ENCODE measurements at regions not wholly inside any gene's neighbourhood (a gene's known extent, or its start where the extent isn't known, plus 50 kb on each side); places are given as distances from the start of the nearest gene placed in this dataset.
A peak's percentile ranks its signal among the peaks of the same experiment; 100 is the strongest.

DNA sequence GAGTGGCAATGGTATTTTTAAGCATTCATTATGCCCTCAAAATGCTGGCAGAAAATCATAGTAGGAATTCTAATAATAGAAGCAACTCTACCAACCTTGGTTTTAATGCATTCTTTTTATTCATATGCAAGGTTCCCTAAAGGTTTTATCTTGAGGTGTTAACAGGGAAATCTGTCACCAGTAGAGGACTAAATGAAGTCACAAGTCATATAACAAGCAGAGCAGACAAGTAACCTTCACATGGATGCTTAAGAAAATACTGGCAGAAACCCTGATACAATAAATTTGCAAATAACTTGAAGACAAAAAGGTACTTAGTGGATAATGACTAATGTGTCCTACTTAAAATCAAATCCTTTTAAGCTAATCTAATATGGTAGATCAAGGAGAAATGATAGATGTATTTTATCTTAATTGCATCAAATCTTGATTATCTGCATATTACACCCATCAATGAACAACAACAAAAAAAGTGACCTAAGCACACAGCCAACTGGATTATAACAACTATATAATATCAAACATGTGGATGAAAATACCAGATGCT is 73.3 kb downstream of the RFC3 start:
- DNase-seq (ENCODE audit: low spot score): no peak

DNA sequence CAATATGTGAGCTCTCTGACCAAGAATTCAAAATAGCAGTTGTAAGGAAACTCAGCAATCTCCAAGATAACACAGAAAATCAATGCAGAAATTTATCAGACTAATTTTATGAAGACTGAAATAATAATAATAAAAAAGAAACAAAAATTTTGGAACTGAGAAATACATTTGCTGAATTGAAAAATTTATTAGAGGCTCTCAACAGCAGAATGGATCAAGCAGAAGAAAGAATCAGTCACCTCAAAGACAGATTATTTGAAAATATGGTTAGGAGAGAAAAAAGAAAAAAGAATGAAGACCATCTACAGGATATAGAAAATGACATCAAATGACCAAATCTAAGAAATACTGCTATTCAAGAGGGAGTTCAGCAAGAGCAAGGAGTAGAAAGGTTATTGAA is 75.6 kb downstream of the RFC3 start:
- DNase-seq (ENCODE audit: low spot score): no peak

DNA sequence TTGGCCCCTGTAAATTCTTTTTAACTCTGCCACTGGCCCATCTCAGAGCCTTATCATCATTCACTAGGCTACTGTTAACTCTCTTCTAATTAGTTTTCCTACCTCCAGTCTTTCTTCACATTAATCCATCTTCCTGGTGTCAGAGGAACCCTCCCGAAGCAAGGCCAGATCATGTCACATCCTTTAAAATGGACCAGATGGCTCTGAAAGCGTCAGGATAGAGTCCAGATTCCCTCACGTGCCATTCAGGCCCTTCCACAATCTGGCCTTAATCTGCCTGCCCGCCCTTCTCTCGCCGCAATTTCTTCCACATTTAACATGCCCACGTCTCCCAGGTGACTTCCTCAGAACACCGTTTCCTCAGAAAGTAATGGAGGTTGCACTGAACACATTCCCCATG is 86.5 kb downstream of the RFC3 start:
- no peak for DNase-seq (ENCODE audit: low spot score)

DNA sequence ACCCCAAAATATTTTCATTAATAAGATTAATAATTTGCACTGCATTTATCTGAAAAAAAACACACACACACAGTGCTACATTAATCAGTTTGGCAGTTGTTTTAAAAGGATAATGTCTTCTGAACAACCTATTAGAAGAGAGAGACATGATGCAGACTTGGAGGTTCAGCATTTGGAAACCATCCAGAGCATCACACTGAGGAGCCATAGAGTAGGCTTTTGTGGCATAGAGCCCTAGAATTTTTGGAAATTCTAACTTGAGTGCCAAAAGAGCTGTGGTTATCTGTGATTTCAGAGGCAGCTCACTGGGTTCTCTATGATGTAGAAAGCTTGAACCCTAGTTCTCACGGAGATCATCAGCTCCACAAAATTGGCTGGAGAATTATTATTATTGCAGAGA is 90.2 kb downstream of the RFC3 start:
- DNase-seq (ENCODE audit: low spot score): no peak

DNA sequence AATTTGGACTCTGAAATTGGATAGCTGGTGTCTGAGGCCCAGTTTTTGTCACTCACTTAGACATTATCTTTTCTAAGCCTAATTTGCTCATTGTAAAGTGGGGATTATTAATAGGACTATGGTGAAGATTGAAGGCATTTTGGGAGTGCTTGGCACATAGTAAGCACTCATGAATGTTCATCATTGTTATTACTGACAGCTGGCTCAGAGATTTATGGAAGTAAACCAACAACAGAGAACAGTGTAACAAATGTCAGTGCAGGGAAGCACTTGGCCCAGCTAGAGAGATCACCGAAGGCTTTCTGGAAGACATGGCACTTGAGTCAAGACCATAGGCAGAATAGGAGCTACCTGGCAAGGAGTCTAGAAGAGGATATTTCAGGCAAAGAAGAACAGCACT is 92.3 kb downstream of the RFC3 start:
- DNase-seq (ENCODE audit: low spot score): no peak

DNA sequence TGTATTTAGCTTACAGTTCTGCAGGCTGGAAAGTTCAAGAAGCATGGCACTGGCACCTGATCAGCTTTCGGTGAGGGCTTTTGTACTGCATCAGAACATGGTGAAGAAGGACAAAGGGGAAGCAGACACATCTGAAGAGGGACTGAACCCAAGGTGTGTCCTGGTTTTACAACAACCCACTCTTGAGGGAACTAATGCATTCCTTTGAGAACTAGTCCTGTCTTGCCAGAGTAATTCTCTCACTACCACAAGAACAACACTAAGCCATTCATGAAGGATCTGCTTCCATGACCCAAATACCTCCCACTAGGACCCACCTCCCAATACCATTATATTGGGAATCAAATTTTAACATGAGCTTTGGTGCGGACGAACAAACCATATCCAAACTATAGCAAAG is 93.6 kb downstream of the RFC3 start:
- DNase-seq (ENCODE audit: low spot score): no peak

DNA sequence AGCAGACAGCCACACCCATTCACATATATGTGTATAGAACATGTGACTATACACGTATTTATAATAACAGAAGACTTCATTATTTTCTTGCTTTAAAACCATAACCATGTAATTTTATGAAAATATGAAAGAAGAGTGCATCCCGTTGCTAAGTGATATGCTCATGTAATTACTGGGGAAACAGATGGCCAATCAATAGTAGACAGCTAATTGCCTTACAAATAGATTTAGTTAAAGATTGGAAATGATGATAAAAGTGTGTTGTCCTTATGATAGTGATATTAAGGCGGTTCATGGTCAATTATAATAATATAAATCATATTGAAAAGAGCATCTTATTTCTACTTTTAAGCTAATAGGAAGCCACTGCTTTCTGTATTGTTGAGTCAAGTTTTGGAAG is 95.9 kb downstream of the RFC3 start:
- DNase-seq (ENCODE audit: low spot score): no peak

DNA sequence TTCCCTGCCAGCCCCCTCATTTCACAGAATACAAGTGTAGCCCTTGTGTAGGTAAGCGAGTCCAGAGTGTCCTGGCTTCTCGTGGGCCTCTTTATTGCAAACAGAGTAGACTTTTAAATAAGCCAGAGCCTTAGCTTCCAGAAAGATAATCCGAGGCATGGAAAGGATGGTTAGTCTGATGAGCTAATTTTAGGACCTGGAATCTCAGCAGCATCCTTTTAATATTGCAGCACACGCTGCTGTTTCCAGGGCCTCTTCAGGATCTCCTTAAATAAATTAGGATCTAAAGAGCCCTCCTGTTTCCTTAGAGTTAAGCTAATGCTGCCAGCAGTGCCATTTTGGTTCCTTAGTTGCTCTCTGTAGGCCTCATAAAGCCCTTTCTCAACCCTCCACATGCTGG is 99.2 kb downstream of the RFC3 start:
- no peak for DNase-seq (ENCODE audit: low spot score)

DNA sequence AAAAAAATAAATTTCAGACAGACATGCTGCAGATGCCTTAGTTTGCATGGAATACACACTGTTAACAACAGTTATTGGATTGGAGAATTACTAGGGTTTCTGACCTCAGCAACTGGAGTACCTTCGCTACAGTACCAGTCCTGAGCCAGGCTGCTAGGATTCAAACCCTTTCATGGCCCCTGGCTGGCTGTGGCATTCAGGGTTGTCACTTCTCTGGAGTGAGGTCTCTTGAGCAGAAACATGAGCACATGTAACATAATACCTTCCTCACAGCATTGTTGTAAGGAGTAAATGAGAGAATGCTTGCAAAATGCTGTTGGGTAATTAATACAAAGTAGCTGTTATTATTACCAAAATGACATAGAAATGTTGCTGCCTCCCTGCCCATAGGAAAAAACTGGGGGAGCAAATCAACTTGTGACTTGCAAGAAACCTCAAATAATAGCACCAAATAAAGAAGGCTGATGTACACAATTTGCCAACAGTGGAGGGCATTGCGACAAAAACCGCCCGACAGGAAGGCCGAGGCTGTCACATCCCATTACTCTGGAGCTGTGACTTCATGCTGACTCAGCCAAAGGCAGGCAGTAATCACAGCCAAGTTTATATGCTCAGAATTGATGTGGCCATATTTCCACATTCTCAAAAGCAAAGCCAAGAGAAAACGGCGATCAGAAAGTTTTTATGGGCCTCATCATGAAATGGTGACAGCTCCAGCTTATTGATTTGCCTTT is 100.4 kb downstream of the RFC3 start:
- DNase-seq (ENCODE audit: low spot score): peak; percentile 76

DNA sequence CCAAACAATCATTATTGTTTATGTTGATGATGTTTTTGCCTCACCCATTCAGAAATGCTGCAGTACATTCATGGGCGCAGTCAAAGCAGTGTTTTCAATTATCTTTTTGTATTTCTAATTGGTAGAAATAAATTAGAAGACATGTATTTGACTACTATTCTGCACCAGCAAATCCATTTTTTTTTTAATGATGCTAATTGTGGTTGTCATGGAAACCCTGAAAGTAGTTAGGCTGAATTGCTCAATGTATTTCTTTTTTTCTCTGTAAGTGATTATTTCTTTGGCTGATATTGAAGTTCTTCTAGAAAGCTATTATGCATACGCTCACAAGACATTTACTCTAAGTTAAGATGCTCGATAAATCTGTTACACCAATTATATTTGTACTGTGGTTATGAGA is 101.2 kb downstream of the RFC3 start:
- DNase-seq (ENCODE audit: low spot score): no peak

DNA sequence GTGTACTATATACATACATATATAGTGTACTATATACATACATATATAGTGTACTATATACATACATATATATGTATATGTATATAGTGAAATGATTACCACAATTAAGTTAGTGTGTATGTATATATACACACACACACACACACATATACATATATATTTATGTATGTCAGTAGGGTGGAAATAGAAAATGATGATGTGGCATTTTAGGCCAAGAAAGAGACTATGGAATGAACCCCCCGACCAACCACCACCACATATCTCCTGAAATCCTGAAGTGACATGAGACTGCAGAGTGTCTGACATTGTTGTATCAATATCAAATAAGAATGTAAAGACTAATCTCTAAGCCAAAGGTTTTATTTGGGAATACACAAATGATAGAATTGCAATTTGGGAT is 107.6 kb downstream of the RFC3 start:
- DNase-seq (ENCODE audit: low spot score): no peak

DNA sequence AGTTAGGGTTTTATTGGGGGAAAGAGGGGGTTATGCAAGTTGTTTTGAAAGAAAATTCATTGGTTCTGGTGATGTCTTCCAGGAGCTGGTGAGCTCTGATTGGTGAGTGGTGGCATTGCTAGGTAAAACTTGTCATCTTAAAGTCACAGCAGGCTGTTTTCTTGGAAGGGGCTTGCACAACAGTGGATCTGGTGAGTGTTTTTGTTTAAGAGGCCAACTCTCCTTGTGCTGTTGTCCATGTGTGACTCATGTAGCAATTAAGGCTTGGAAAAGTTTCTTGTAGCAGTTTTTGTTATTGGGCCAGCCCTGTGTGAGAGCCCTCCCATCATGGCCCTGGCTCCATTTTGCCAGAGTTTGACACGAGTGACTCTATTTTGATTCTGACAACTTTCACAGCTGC is 109.4 kb downstream of the RFC3 start:
- no peak for DNase-seq (ENCODE audit: low spot score)

DNA sequence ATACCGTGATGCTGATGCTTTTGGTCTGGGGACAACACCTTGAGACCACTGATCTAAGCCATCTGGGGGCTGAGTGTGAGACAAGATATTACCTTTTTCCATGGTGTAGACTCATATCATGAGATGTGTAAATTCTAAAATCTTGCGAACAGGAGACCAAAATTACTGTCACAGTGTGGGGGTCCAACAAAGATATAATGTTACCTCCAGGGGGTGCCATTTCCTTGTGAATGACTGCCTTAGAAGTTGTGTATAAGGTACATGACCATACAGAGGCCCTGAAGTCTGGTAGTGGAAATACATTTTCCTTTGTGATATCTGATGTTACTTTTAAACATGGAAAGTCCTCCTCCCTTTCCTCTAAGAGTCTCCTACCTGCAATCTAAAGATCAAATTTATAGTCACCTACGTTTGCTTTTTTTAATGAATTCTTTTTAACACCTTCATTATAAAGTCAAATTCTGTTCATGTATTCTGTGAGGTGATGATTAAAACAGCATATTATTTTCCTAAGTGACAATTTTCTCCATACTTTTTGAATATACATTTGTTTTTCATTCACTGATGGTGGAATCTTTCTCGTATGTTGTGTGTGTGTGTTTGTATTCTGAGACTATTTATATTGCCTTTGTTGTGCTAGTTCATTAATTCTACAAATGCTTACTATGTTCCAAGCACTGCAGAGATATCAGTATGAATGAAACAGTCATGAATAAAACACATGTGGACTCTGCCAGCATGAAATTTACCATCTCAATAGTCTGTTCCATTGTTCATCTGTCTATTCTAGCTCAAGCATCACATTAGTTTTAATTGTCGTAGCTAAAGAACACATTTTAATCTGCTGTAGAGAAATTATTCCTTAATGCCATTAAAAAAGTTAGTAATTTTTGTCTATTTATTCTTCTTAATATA is 113.7 kb downstream of the RFC3 start:
- peak; percentile 35 for DNase-seq (ENCODE audit: low spot score)

DNA sequence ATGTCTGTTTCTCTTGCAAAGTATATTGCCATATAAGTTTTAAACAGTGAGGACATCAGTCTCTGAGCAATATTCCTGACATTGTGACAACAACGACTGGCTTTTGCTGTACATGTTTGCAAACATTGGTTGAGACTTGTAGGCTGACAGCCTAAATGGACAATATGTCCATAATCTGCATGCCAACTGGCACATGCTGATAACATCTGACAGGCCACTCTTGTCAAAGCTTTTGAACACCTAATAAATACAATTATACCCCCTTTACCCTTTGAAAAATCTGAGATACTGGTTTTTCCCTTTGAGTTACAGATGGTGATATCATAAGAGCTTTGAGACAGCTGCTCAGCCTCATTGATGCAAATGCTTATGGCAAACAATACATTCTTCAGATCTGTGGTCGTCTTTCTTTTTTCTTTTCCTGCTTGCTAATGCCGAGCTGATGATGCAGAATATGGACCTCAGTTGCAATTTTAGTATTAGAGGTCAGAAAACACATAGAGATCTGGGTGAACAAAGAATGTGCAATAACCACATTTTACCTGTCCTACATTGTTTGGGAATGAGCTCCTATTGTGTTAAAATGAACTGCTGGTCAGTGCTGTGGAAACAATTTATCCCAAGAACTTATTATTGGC is 114.9 kb downstream of the RFC3 start:
- no peak for DNase-seq (ENCODE audit: low spot score)

DNA sequence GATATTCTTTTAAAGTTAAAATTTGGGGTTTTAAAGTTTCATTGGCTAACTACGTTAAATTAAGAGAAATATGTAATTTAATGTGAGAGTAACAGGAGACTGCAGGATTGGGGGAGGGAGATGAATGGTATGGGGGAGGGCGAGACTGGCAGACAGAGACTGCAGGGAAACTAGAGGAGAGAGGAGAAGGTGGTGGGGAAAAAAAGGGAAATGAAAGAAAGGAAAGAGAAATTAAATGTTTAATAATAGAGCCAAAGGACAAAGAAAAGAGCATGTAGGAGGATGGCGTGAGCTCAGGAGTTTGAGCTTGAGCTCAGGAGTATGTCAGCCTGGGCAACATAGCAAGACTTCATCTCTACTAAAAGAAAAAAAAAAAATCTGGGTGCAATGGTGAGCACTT is 115.9 kb downstream of the RFC3 start:
- DNase-seq (ENCODE audit: low spot score): no peak

DNA sequence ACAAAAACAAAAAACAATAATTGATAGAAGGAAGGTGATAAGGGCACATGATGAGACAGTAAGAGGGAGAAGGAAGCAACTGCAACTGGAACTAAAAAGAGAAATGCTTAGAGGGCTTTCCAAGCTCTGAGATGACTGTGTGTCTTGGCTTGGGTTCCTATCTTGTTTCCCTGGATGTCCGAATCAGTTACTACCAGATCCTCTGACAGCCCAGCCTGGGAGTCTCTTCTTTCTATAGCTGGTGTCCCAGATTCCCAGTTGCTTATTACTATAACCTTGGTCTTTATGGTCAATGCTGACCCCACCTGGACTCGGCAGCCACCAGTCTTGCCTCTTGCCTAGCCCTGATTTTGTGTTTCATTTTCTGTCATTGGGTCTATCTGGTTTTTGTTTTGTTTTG is 116.4 kb downstream of the RFC3 start:
- no peak for DNase-seq (ENCODE audit: low spot score)

DNA sequence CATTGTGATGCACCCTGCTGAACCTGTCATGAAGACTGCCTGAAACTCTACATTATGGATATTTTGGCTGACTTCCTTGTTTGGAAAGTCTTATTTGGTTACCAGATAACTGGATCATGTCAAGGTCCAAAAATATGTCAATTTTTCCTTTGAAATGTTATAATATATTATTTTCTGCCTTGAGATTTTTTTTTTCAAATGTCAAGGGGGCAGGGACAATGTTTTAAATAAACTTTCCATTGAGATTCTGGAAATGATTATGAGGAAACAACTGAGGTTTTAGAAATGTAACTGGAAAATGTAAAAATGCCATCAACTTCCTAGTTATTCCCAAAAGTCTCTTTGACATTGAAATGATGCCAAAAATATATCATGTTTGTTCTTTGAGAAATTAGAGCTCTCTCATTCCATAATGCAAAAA is 117.0 kb downstream of the RFC3 start:
- DNase-seq (ENCODE audit: low spot score): no peak

DNA sequence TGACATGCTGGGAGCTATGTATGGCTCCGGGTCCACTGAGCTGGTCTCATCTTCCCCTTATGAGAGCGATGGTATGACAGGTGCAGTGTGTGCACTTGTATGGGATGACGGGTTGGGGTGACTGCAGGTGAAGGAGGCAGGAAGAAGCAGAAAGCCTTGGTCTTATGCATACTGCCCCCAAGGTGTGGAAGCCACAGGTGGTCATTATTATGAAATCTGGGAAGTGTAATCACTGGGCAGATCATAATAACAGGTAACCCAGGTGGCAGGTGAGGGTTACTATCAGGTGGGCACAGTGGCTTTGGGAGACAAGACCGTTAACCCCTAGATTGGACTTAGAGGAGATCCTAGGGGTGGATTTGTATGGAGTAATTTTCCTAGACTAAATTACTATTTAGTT is 118.0 kb downstream of the RFC3 start:
- no peak for DNase-seq (ENCODE audit: low spot score)

DNA sequence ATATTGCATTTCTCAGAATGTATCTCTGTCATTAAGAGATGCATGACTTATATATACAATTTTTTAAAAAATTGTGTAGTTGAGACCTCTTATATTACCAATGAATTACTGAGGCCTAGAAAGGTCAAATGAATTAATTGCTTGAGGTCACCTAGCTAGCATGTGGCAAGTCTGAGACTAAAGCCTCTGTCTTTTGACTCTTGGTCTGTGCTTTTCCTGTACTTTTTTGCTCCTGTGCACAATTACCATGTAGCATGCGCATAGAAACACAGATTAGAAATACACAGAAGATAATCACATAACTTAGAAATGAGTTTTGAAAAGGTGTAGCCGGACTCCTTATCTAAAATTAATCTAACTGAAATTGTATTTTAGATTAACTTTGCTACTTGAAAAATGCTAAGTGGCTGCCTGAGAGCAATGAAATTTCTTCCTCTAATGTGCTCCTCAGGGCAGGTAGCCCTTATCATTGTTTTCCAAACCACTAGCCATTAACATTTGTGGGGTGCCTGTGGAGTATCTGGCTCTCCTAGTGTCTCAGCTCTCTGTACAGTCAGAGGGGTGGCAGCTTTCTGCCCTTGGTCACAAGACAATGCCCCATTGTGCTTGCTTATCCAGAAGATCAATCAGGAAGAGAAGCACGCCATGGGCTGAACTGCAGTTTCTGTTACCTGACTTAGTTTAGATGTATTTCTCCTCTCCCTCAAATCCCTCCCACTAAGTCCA is 119.6 kb downstream of the RFC3 start:
- no peak for DNase-seq (ENCODE audit: low spot score)

DNA sequence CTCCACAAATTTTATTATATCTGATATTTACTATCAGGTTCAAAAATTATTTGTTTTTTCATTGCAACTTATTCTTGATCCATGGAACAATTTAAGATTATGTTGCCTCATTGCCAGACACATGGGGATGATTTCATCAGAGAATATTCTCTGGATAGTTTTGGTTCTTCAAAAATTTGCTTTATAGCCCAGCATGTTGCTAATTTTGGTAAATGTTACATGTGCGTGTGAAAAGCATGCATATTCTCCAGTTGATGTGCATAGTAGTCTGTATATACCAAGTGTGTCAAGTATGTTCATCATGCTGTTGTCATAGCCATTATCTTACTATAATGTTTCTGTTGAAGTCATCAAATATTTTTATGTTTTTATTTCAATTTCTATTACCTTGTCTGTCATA is 122.3 kb downstream of the RFC3 start:
- DNase-seq (ENCODE audit: low spot score): no peak

DNA sequence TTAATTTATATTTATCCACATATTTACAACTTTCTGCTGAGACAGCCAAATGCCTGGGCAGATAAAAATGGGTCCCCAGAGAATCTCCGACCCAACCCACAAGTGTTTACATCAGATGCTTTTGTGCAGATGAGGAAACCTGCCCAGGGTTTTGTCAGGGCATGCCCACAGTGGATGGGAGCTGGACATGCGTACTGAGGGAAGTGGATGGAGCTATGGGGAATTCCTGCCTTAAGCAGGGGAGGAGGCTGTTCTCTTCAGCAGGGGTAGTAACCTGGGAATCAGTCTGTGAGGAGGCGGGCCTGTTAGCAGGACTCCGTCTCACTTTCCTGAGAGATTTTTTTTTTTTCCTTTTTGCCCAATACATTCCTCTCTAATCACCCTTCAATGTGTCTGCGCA is 122.9 kb downstream of the RFC3 start:
- DNase-seq (ENCODE audit: low spot score): no peak

DNA sequence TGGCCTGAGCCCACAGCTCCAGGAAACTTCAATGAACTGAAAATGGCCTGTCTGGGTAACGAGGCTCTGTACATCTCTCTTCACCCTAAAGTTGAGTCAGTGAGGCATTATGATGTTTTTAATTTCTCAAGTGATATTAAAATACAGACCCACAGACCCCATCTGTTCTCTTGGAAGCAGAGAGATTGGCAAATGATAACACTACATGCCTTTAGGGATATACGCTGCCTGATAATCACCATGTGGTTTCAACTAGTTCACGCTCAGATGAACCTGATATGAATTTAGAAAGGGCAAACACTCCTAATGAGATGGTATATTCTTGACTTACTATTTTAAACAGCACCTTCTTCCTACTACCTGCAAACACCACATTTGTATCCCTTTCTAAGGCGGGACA is 127.5 kb downstream of the RFC3 start:
- DNase-seq (ENCODE audit: low spot score): no peak
